ENCODE measurements at regions not wholly inside any gene's neighbourhood (a gene's known extent, or its start where the extent isn't known, plus 50 kb on each side); places are given as distances from the start of the nearest gene placed in this dataset.

GRCh38 chr7:153044981-153045380 lies 285.4 kb downstream of the ACTR3B start:
- ChIA-PET POLR2A (ENCODE audit: low non-redundant PET) (no interaction called here), CTCF (no interaction called here)
- Histone ChIP-seq H3K27me3 (replicated peaks; ENCODE audit: insufficient read depth, low read depth, low read length, poor library complexity) (peaks cover 7% of the 10 kb centered on the region), H3K9me3 (ENCODE audit: low read depth, low read length, poor library complexity, severe bottlenecking) (no peaks in the 10 kb centered on the region), H3K4me1 (ENCODE audit: insufficient read depth, low read length, poor library complexity, severe bottlenecking) (no peaks in the 10 kb centered on the region), H3K4me3 (ENCODE audit: low read depth, low read length, poor library complexity, severe bottlenecking) (no peak overlapping the region), H3K27ac (ENCODE audit: low read depth, low read length, poor library complexity, severe bottlenecking) (no peak overlapping the region), H3K36me3 (ENCODE audit: insufficient read depth, low read length, poor library complexity, severe bottlenecking) (no peaks in the 10 kb centered on the region)
- TF ChIP-seq CTCF (conservative IDR thresholded peaks at IDR 0.05; ENCODE audit: low read depth, low read length) (no peak), EZH2 (IDR thresholded peaks at IDR 0.05; ENCODE audit: borderline replicate concordance, low read depth, low read length, poor library complexity, severe bottlenecking) (no peak)
- DNase-seq (ENCODE audit: low spot score), result no peak
- BruUV-seq (replicated peaks), result no TSS peak
- intact Hi-C loops (cut with micrococcal nuclease; ENCODE audit: unreplicated experiment), result no loop called here

DNA sequence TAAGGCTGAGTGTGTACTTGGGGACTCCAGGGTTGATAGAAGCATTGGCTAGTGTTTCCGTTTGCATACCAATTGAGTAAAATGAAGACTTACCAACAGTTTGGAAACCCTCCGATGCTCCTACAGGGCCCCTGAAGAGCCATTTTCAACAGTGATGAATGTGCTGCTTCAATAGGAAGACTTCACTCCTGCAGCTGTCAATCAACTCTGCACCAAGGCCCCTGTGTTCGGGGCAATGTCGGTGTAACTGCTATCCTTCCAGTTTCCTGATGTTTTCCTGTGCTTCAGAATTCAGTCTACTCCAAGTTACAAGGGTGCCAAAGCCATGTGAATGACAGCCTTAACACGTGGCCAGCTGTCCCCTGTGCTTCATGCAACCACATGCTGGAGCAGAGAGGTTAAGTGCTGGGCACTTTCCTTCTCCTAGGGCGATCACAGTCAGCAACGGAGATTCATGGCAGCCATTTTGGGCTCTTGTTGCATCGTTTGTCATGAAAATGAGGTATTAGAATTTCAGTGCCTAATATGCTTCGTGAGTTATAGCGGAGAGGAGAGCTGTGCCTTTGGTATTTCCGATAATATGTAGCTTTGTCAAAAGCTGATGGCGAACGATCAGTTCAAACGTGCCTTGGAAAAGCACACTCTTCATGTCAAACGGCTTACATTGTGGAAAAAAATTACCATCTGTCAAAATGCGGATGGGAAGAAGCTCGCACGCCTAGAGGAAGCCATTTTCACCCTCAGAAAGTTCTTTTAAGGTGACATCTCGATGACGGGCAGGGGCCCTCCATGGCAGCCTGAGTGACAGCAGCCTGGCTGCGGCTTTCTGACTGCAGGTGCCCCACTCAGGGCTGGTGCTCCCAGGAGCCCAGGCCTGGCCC lies 287.8 kb downstream of the ACTR3B start:
- POLR2A ChIA-PET (ENCODE audit: low non-redundant PET), result no interaction called here
- TF ChIP-seq CTCF (conservative IDR thresholded peaks at IDR 0.05; ENCODE audit: low read depth, low read length), result no peak
- no peak for TF ChIP-seq EZH2 (IDR thresholded peaks at IDR 0.05; ENCODE audit: borderline replicate concordance, low read depth, low read length, poor library complexity, severe bottlenecking)
- no peak for DNase-seq (ENCODE audit: low spot score)
- H3K27ac ChIP-seq (ENCODE audit: low read depth, low read length, poor library complexity, severe bottlenecking), result no peak overlapping the region
- H3K4me3 ChIP-seq (ENCODE audit: low read depth, low read length, poor library complexity, severe bottlenecking), result no peak overlapping the region
- peaks cover 23% of the 10 kb centered on the region for H3K27me3 ChIP-seq (replicated peaks; ENCODE audit: insufficient read depth, low read depth, low read length, poor library complexity)
- no peaks in the 10 kb centered on the region for H3K4me1 ChIP-seq (ENCODE audit: insufficient read depth, low read length, poor library complexity, severe bottlenecking)
- CTCF ChIA-PET, result no interaction called here
- no TSS peak for BruUV-seq (replicated peaks)
- intact Hi-C loops (cut with micrococcal nuclease; ENCODE audit: unreplicated experiment), result no loop called here
- H3K9me3 ChIP-seq (ENCODE audit: low read depth, low read length, poor library complexity, severe bottlenecking), result no peaks in the 10 kb centered on the region
- no peaks in the 10 kb centered on the region for H3K36me3 ChIP-seq (ENCODE audit: insufficient read depth, low read length, poor library complexity, severe bottlenecking)

DNA sequence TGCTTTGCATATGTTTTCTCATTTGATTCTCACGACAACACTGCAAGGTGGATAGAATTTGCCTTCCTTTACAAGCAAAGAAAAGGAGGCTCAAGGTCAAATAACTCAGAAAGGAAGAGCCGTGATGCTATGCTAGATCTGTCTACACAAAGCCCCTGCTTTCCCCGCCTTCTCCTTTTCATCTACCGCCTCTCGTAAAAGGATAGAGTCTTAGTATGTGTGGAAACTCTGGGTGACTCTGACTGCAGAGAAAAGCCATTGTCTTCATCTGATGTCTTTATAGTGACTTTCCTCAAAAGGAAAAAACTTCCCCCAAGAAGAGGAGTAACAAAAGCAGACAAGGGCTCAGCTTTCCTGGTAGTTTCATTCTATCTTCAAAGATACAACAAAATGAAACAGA lies 292.7 kb downstream of the ACTR3B start:
- H3K4me1 ChIP-seq (ENCODE audit: insufficient read depth, low read length, poor library complexity, severe bottlenecking), result no peaks in the 10 kb centered on the region
- intact Hi-C loops (cut with micrococcal nuclease; ENCODE audit: unreplicated experiment), result no loop called here
- no peak for DNase-seq (ENCODE audit: low spot score)
- no TSS peak for BruUV-seq (replicated peaks)
- H3K27me3 ChIP-seq (replicated peaks; ENCODE audit: insufficient read depth, low read depth, low read length, poor library complexity), result peaks cover 39% of the 10 kb centered on the region
- TF ChIP-seq CTCF (conservative IDR thresholded peaks at IDR 0.05; ENCODE audit: low read depth, low read length), result no peak
- TF ChIP-seq EZH2 (IDR thresholded peaks at IDR 0.05; ENCODE audit: borderline replicate concordance, low read depth, low read length, poor library complexity, severe bottlenecking), result no peak
- ChIA-PET POLR2A (ENCODE audit: low non-redundant PET) (no interaction called here), CTCF (no interaction called here)
- H3K9me3 ChIP-seq (ENCODE audit: low read depth, low read length, poor library complexity, severe bottlenecking), result no peaks in the 10 kb centered on the region
- no peak overlapping the region for H3K27ac ChIP-seq (ENCODE audit: low read depth, low read length, poor library complexity, severe bottlenecking)
- no peak overlapping the region for H3K4me3 ChIP-seq (ENCODE audit: low read depth, low read length, poor library complexity, severe bottlenecking)
- H3K36me3 ChIP-seq (ENCODE audit: insufficient read depth, low read length, poor library complexity, severe bottlenecking), result no peaks in the 10 kb centered on the region

Data from A673 (cell line).